ENCODE measurements at regions not wholly inside any gene's neighbourhood (a gene's known extent, or its start where the extent isn't known, plus 50 kb on each side); places are given as distances from the start of the nearest gene placed in this dataset.
"Not testable (repeated sequence)": the region's sequence is repeated elsewhere in the genome, so short reads cannot be mapped to it uniquely, and the experiment has no call there.

GRCh38 chr2:8346208-8346607, 335.6 kb upstream of the ID2 start:
- Histone ChIP-seq H4K91ac (ENCODE audit: low read depth, low read length, poor library complexity) (no peak overlapping the region), H2AFZ (ENCODE audit: low read length) (no peak overlapping the region), H3K4me2 (ENCODE audit: insufficient read depth, low read length, poor library complexity, severe bottlenecking) (no peak overlapping the region), H2BK15ac (ENCODE audit: low read length) (no peak overlapping the region), H2BK5ac (ENCODE audit: low read length) (no peak overlapping the region), H2AK5ac (ENCODE audit: low read depth, low read length) (no peak overlapping the region), H3K79me1 (ENCODE audit: low read depth, low read length) (no peaks in the 10 kb centered on the region), H3K27me3 (ENCODE audit: control insufficient read depth in 3 of 3, insufficient read depth in 3 of 3, low read depth in 1 of 3, low read length in 3 of 3) (no peaks in the 10 kb centered on the region), H2BK120ac (ENCODE audit: low read depth, low read length) (no peak overlapping the region), H3K4ac (ENCODE audit: low read length) (no peak overlapping the region), H3K9me3 (replicated peaks in 1 of 2; ENCODE audit: control insufficient read depth in 2 of 2, insufficient read depth in 1 of 2, low read depth in 1 of 2, low read length in 2 of 2) (no peaks in the 10 kb centered on the region), H3K4me1 (ENCODE audit: control insufficient read depth in 2 of 2, insufficient read depth in 1 of 2, low read depth in 1 of 2, low read length in 2 of 2) (peaks cover 0 to 3% of the 10 kb centered on the region in 2 donors), H4K8ac (ENCODE audit: low read depth, low read length) (no peak overlapping the region), H3K14ac (ENCODE audit: low read length) (no peak overlapping the region), H3K4me3 (ENCODE audit: low read length in 2 of 2) (no peak overlapping the region), H3K23ac (ENCODE audit: low read depth, low read length, poor library complexity) (no peak overlapping the region), H3K36me3 (replicated peaks in 1 of 2; ENCODE audit: control insufficient read depth in 2 of 2, insufficient read depth in 2 of 2, low read length in 2 of 2) (no peaks in the 10 kb centered on the region), H2BK12ac (ENCODE audit: low read length) (no peak overlapping the region), H3K9ac (ENCODE audit: low read depth, low read length, poor library complexity) (no peak overlapping the region), H3K18ac (ENCODE audit: low read length) (no peak overlapping the region), H3K27ac (replicated peaks; ENCODE audit: low read length) (no peak overlapping the region)
- no CpG with 5 or more reads among the region's 7 CpGs for WGBS, 2 donors (ENCODE audit: extremely low coverage in 2 of 2, insufficient read length in 2 of 2, insufficient replicate concordance in 1 of 2)
- no peak for DNase-seq (ENCODE audit: low spot score)

GRCh38 chr2:8346706-8347430, 335.0 kb upstream of the ID2 start:
- no CpG with 5 or more reads among the region's 5 CpGs for whole genome bisulfite sequencing, 2 donors (ENCODE audit: extremely low coverage in 2 of 2, insufficient read length in 2 of 2, insufficient replicate concordance in 1 of 2)
- no peak overlapping the region for H3K9ac ChIP-seq (ENCODE audit: low read depth, low read length, poor library complexity)
- no peaks in the 10 kb centered on the region for H3K36me3 ChIP-seq (replicated peaks in 1 of 2; ENCODE audit: control insufficient read depth in 2 of 2, insufficient read depth in 2 of 2, low read length in 2 of 2)

GRCh38 chr2:8348911-8349310, 332.9 kb upstream of the ID2 start:
- no CpG with 5 or more reads among the region's 4 CpGs for WGBS, 2 donors (ENCODE audit: extremely low coverage in 2 of 2, insufficient read length in 2 of 2, insufficient replicate concordance in 1 of 2)

More at GRCh38 chr2:8346706-8347430, 335.0 kb upstream of the ID2 start:
- Histone ChIP-seq H3K79me1 (ENCODE audit: low read depth, low read length) (no peaks in the 10 kb centered on the region), H3K27me3 (ENCODE audit: control insufficient read depth in 3 of 3, insufficient read depth in 3 of 3, low read depth in 1 of 3, low read length in 3 of 3) (no peaks in the 10 kb centered on the region), H2BK5ac (ENCODE audit: low read length) (no peak overlapping the region), H4K91ac (ENCODE audit: low read depth, low read length, poor library complexity) (no peak overlapping the region), H3K27ac (replicated peaks; ENCODE audit: low read length) (no peak overlapping the region), H3K23ac (ENCODE audit: low read depth, low read length, poor library complexity) (no peak overlapping the region), H2AFZ (ENCODE audit: low read length) (no peak overlapping the region), H3K4me2 (ENCODE audit: insufficient read depth, low read length, poor library complexity, severe bottlenecking) (no peak overlapping the region), H3K9me3 (replicated peaks in 1 of 2; ENCODE audit: control insufficient read depth in 2 of 2, insufficient read depth in 1 of 2, low read depth in 1 of 2, low read length in 2 of 2) (peaks cover 0 to 2% of the 10 kb centered on the region in 2 donors), H2AK5ac (ENCODE audit: low read depth, low read length) (no peak overlapping the region), H3K4ac (ENCODE audit: low read length) (no peak overlapping the region), H3K18ac (ENCODE audit: low read length) (no peak overlapping the region), H2BK12ac (ENCODE audit: low read length) (no peak overlapping the region), H3K4me1 (ENCODE audit: control insufficient read depth in 2 of 2, insufficient read depth in 1 of 2, low read depth in 1 of 2, low read length in 2 of 2) (peaks cover 0 to 3% of the 10 kb centered on the region in 2 donors), H3K4me3 (ENCODE audit: low read length in 2 of 2) (no peak overlapping the region), H2BK15ac (ENCODE audit: low read length) (no peak overlapping the region), H4K8ac (ENCODE audit: low read depth, low read length) (no peak overlapping the region), H2BK120ac (ENCODE audit: low read depth, low read length) (no peak overlapping the region), H3K14ac (ENCODE audit: low read length) (no peak overlapping the region)
- DNase-seq (ENCODE audit: low spot score) = no peak

GRCh38 chr2:8352296-8352695, 329.6 kb upstream of the ID2 start:
- H3K4ac ChIP-seq (ENCODE audit: low read length) = no peak overlapping the region
- H3K14ac ChIP-seq (ENCODE audit: low read length) = no peak overlapping the region
- no CpG with 5 or more reads among the region's 4 CpGs for WGBS, 2 donors (ENCODE audit: extremely low coverage in 2 of 2, insufficient read length in 2 of 2, insufficient replicate concordance in 1 of 2)
- no peak overlapping the region for H3K23ac ChIP-seq (ENCODE audit: low read depth, low read length, poor library complexity)
- H2BK12ac ChIP-seq (ENCODE audit: low read length) = no peak overlapping the region
- no peak overlapping the region for H3K18ac ChIP-seq (ENCODE audit: low read length)
- no peak for DNase-seq (ENCODE audit: low spot score)
- H3K9me3 ChIP-seq (replicated peaks in 1 of 2; ENCODE audit: control insufficient read depth in 2 of 2, insufficient read depth in 1 of 2, low read depth in 1 of 2, low read length in 2 of 2) = peaks cover 0 to 6% of the 10 kb centered on the region in 2 donors
- H3K27me3 ChIP-seq (ENCODE audit: control insufficient read depth in 3 of 3, insufficient read depth in 3 of 3, low read depth in 1 of 3, low read length in 3 of 3) = no peaks in the 10 kb centered on the region
- H3K4me1 ChIP-seq (ENCODE audit: control insufficient read depth in 2 of 2, insufficient read depth in 1 of 2, low read depth in 1 of 2, low read length in 2 of 2) = no peaks in the 10 kb centered on the region
- H3K9ac ChIP-seq (ENCODE audit: low read depth, low read length, poor library complexity) = no peak overlapping the region
- H4K91ac ChIP-seq (ENCODE audit: low read depth, low read length, poor library complexity) = no peak overlapping the region
- no peak overlapping the region for H3K4me2 ChIP-seq (ENCODE audit: insufficient read depth, low read length, poor library complexity, severe bottlenecking)
- no peak overlapping the region for H3K27ac ChIP-seq (replicated peaks; ENCODE audit: low read length)
- H2BK120ac ChIP-seq (ENCODE audit: low read depth, low read length) = no peak overlapping the region
- H3K36me3 ChIP-seq (replicated peaks in 1 of 2; ENCODE audit: control insufficient read depth in 2 of 2, insufficient read depth in 2 of 2, low read length in 2 of 2) = no peaks in the 10 kb centered on the region
- no peak overlapping the region for H2AK5ac ChIP-seq (ENCODE audit: low read depth, low read length)
- H2BK5ac ChIP-seq (ENCODE audit: low read length) = no peak overlapping the region
- no peak overlapping the region for H2AFZ ChIP-seq (ENCODE audit: low read length)
- no peak overlapping the region for H4K8ac ChIP-seq (ENCODE audit: low read depth, low read length)
- no peak overlapping the region for H3K4me3 ChIP-seq (ENCODE audit: low read length in 2 of 2)
- no peak overlapping the region for H2BK15ac ChIP-seq (ENCODE audit: low read length)
- H3K79me1 ChIP-seq (ENCODE audit: low read depth, low read length) = no peaks in the 10 kb centered on the region

More at GRCh38 chr2:8348911-8349310, 332.9 kb upstream of the ID2 start:
- not testable (repeated sequence) for H3K4me1 ChIP-seq (ENCODE audit: control insufficient read depth in 2 of 2, insufficient read depth in 1 of 2, low read depth in 1 of 2, low read length in 2 of 2); H2BK5ac ChIP-seq (ENCODE audit: low read length); H2AFZ ChIP-seq (ENCODE audit: low read length); H4K8ac ChIP-seq (ENCODE audit: low read depth, low read length); H3K36me3 ChIP-seq (replicated peaks in 1 of 2; ENCODE audit: control insufficient read depth in 2 of 2, insufficient read depth in 2 of 2, low read length in 2 of 2); H2BK120ac ChIP-seq (ENCODE audit: low read depth, low read length); H3K4me2 ChIP-seq (ENCODE audit: insufficient read depth, low read length, poor library complexity, severe bottlenecking); H3K4ac ChIP-seq (ENCODE audit: low read length); H3K9ac ChIP-seq (ENCODE audit: low read depth, low read length, poor library complexity); H4K91ac ChIP-seq (ENCODE audit: low read depth, low read length, poor library complexity); H3K27me3 ChIP-seq (ENCODE audit: control insufficient read depth in 3 of 3, insufficient read depth in 3 of 3, low read depth in 1 of 3, low read length in 3 of 3); H3K4me3 ChIP-seq (ENCODE audit: low read length in 2 of 2); H3K14ac ChIP-seq (ENCODE audit: low read length); H2BK12ac ChIP-seq (ENCODE audit: low read length); H3K18ac ChIP-seq (ENCODE audit: low read length); H3K27ac ChIP-seq (replicated peaks; ENCODE audit: low read length); H2BK15ac ChIP-seq (ENCODE audit: low read length); H3K23ac ChIP-seq (ENCODE audit: low read depth, low read length, poor library complexity); H2AK5ac ChIP-seq (ENCODE audit: low read depth, low read length); DNase-seq (ENCODE audit: low spot score); H3K79me1 ChIP-seq (ENCODE audit: low read depth, low read length); H3K9me3 ChIP-seq (replicated peaks in 1 of 2; ENCODE audit: control insufficient read depth in 2 of 2, insufficient read depth in 1 of 2, low read depth in 1 of 2, low read length in 2 of 2)

All from neuronal stem cell (in vitro differentiated cells).